Mesothelial cell of epicardium (in vitro differentiated cells): ENCODE measurements at regions not wholly inside any gene's neighbourhood (a gene's known extent, or its start where the extent isn't known, plus 50 kb on each side); places are given as distances from the start of the nearest gene placed in this dataset.

Experiments
- DNase-seq, 2 experiments: peaks; one replicate each; pipeline ENCODE4 v3.0.0; 2021; ENCODE audit warnings: low spot score in 2 of 2; ENCODE audit not compliant: unreplicated experiment in 2 of 2
- H3K27ac Mint-ChIP-seq: 2 replicates; pipeline ENCODE4 v1.8.0; 2021; ENCODE audit warnings: mixed read lengths
- H3K27me3 Mint-ChIP-seq: 2 replicates; pipeline ENCODE4 v1.8.0; 2021; ENCODE audit warnings: low read depth, mixed read lengths
- H3K36me3 Mint-ChIP-seq: 2 replicates; pipeline ENCODE4 v1.8.0; 2021; ENCODE audit warnings: mixed read lengths
- H3K4me1 Mint-ChIP-seq: 2 replicates; pipeline ENCODE4 v1.8.0; 2021; ENCODE audit warnings: mixed read lengths
- H3K4me3 Mint-ChIP-seq: 2 replicates; pipeline ENCODE4 v1.8.0; 2021; ENCODE audit warnings: mild to moderate bottlenecking, moderate library complexity, mixed read lengths
- H3K9me3 Mint-ChIP-seq: 2 replicates; pipeline ENCODE4 v1.8.0; 2021; ENCODE audit warnings: mixed read lengths
- TF ChIP-seq, protein P1 (sequence below): fragments of 200-600 bp; sonication (generic); IDR thresholded peaks from one replicate; pipeline ENCODE4 v1.5.0; 2021; ENCODE audit warnings: antibody characterized with exemption; ENCODE audit not compliant: unreplicated experiment

DNA sequence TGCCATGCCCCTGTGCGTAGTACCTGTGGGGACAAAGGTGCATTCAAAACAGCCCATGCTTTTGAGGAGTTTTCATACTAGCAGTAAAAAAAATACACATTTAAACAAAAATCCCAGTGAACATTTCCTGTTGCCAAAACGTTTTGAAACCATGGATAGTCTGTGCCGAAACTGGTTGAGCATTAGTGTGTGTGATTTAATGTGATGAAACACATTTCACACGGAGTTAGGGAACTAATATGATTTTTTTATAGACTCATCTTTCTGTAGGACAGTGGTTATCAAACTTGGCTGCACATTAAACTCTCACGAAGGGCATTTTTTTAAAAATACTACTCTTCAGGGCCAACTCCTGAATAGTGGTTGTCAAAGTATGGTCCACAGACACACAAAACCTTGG is 111.8 kb upstream of the CREB5 start:
- no peaks in the 10 kb centered on the region for H3K9me3 Mint-ChIP-seq
- DNase-seq = no peak
- H3K4me3 Mint-ChIP-seq = no peak overlapping the region
- no peak overlapping the region for H3K27ac Mint-ChIP-seq
- H3K36me3 Mint-ChIP-seq = no peaks in the 10 kb centered on the region
- H3K4me1 Mint-ChIP-seq = peaks cover 20% of the 10 kb centered on the region
- TF ChIP-seq, protein P1, sequence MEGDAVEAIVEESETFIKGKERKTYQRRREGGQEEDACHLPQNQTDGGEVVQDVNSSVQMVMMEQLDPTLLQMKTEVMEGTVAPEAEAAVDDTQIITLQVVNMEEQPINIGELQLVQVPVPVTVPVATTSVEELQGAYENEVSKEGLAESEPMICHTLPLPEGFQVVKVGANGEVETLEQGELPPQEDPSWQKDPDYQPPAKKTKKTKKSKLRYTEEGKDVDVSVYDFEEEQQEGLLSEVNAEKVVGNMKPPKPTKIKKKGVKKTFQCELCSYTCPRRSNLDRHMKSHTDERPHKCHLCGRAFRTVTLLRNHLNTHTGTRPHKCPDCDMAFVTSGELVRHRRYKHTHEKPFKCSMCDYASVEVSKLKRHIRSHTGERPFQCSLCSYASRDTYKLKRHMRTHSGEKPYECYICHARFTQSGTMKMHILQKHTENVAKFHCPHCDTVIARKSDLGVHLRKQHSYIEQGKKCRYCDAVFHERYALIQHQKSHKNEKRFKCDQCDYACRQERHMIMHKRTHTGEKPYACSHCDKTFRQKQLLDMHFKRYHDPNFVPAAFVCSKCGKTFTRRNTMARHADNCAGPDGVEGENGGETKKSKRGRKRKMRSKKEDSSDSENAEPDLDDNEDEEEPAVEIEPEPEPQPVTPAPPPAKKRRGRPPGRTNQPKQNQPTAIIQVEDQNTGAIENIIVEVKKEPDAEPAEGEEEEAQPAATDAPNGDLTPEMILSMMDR = no peak
- peaks cover 6% of the 10 kb centered on the region for H3K27me3 Mint-ChIP-seq

DNA sequence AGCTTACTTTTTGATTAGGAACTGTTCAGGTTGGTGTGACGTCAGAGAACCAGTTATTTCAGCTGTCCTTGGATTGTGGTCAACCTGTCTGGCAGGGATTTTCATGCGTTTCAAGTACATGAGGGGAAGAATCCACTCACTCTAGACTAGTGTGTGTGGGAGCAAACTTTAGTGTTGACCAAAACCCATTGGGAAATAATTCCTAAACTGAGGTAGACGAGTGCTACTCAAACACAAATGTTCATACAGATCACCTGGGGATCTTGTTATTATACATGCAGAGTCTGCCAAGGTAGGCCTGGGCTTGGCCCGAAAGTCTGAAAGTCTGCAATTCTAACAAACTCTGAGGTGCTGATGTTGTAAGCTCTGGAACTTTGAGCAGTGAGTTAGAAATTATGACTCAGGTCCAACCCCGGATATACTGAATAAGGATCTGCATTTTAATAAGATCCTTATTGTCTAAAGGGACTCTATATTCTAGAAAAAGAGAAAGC is 111.1 kb upstream of the CREB5 start:
- TF ChIP-seq, protein P1 = no peak
- Mint-ChIP-seq H3K36me3 (no peaks in the 10 kb centered on the region), H3K9me3 (no peaks in the 10 kb centered on the region), H3K4me3 (no peak overlapping the region), H3K27me3 (peaks cover 6% of the 10 kb centered on the region), H3K4me1 (peaks cover 20% of the 10 kb centered on the region), H3K27ac (no peak overlapping the region)
- DNase-seq = no peak

DNA sequence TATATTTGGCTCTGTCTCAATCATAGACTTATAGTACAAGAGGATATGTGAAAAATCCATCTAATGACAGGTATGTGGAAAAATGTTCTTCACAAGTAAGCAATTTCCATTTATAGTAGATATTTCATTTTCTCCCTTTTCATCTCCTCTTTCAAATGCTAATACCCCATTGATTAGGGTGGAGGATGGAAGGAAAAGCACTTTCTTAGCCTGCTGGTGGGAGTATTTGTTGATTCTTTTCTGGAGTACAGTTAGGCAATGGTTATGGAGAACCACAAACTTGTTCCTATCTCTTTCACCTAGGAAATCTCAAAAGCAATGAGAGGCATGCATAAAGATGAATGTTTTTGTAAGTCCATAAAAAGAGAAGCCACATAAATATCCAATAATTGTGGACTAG is 108.0 kb upstream of the CREB5 start:
- peaks cover 18% of the 10 kb centered on the region for H3K4me1 Mint-ChIP-seq
- no peaks in the 10 kb centered on the region for H3K9me3 Mint-ChIP-seq
- no peak for DNase-seq
- H3K27me3 Mint-ChIP-seq = peaks cover 4% of the 10 kb centered on the region
- no peak overlapping the region for H3K27ac Mint-ChIP-seq
- TF ChIP-seq, protein P1 = no peak
- no peak overlapping the region for H3K4me3 Mint-ChIP-seq
- no peaks in the 10 kb centered on the region for H3K36me3 Mint-ChIP-seq

DNA sequence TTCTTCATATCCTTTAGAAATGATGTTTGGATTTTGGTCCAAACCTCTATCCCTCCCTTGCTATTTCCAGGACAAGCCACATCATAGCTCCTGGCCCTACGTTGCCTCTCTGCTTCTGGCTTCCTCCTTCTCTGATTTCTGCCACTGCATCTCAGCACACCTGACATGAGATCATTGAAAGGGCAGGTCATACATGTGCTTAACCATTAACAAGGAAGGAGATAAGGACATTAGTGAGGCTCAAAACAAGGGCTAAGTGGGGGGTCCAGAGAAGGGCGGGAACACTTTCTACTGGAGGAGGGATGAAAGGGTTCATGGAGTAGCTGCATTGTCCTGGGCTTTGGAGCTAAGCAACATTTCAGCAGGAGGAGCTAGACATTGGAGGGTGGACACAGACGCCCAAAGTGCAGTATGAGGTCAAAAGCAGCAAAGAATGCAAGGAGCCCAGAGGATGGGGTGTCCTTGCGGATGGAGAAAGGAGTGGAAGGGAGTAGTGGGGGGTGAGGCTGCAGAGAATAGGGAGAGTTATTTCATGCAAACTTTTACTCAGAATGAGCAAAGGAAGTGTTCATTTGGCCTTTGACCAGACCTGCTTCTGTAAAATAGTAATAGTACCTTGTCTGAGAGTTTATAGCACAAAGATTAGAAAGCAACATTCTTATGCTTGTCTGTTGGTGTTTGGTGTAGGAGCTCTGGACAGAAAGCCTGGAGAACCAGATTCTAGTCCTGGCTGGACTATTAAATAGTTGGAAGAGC is 102.4 kb upstream of the CREB5 start:
- H3K27me3 Mint-ChIP-seq = peaks cover 14% of the 10 kb centered on the region
- H3K4me1 Mint-ChIP-seq = peaks cover 7% of the 10 kb centered on the region
- no peaks in the 10 kb centered on the region for H3K9me3 Mint-ChIP-seq
- DNase-seq = no peak
- no peak overlapping the region for H3K4me3 Mint-ChIP-seq
- no peaks in the 10 kb centered on the region for H3K36me3 Mint-ChIP-seq
- TF ChIP-seq, protein P1 = no peak
- no peak overlapping the region for H3K27ac Mint-ChIP-seq

DNA sequence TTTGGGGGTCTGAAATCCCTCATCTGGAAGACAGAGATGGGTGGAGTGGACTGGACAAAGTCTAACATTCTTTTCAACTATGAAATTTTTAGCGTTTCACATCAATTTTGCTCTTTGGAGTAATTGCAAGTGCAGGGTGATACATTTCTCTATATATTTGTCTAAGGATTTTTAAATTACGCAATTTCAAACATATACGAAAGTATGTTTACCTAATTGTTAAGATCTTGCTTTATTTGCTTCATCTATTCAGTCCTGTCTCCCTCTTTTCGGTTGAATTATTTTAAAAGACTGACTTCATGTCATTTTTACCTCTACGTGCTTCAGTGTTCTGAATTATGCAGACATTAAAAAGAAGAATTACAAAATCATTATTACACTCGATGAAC is 101.9 kb upstream of the CREB5 start:
- Mint-ChIP-seq H3K4me1 (peaks cover 13% of the 10 kb centered on the region), H3K9me3 (no peaks in the 10 kb centered on the region), H3K4me3 (no peak overlapping the region), H3K36me3 (no peaks in the 10 kb centered on the region), H3K27me3 (peaks cover 10% of the 10 kb centered on the region), H3K27ac (no peak overlapping the region)
- TF ChIP-seq, protein P1 = no peak
- no peak for DNase-seq
